ENCODE measurements at regions not wholly inside any gene's neighbourhood (a gene's known extent, or its start where the extent isn't known, plus 50 kb on each side); places are given as distances from the start of the nearest gene placed in this dataset.

- Histone ChIP-seq H3K36me3 (no peaks in the 10 kb centered on the region), H3K9me3 (no peaks in the 10 kb centered on the region), H3K27ac (peak overlapping the region; percentile 57 to 77 (median 64)), H3K4me3 (no peak overlapping the region), H3K4me1 (peaks cover 0 to 14% (median 5%) of the 10 kb centered on the region in 4 donors), H3K27me3 (no peaks in the 10 kb centered on the region)
- peak in 2 of 3 donors; percentile 19 to 52 for DNase-seq
- TF ChIP-seq CTCF (IDR thresholded peaks at IDR 0.05): no peak
- TF ChIP-seq POLR2A (IDR thresholded peaks at IDR 0.05): no peak
Observed at GRCh38 chr11:95338430-95338991, 107.5 kb upstream of the SESN3 start.

- DNase-seq: no peak
- peak overlapping the region; percentile 57 to 77 (median 64) for H3K27ac ChIP-seq
- H3K9me3 ChIP-seq: no peaks in the 10 kb centered on the region
- H3K4me1 ChIP-seq: peaks cover 0 to 14% (median 5%) of the 10 kb centered on the region in 4 donors
- no peaks in the 10 kb centered on the region for H3K36me3 ChIP-seq
- TF ChIP-seq POLR2A (IDR thresholded peaks at IDR 0.05) (no peak), CTCF (IDR thresholded peaks at IDR 0.05) (no peak)
- H3K4me3 ChIP-seq: no peak overlapping the region
- H3K27me3 ChIP-seq: no peaks in the 10 kb centered on the region
Observed at GRCh38 chr11:95337972-95338429, 107.0 kb upstream of the SESN3 start.

GRCh38 chr11:95337175-95337957 lies 106.4 kb upstream of the SESN3 start:
- no peaks in the 10 kb centered on the region for H3K9me3 ChIP-seq
- no peaks in the 10 kb centered on the region for H3K27me3 ChIP-seq
- TF ChIP-seq POLR2A (IDR thresholded peaks at IDR 0.05): no peak
- TF ChIP-seq CTCF (IDR thresholded peaks at IDR 0.05): no peak
- peak in 2 of 3 donors; percentile 59 to 74 for DNase-seq
- no peaks in the 10 kb centered on the region for H3K36me3 ChIP-seq
- H3K27ac ChIP-seq: peak overlapping the region; percentile 57 to 77 (median 64)
- H3K4me1 ChIP-seq: peaks cover 0 to 14% (median 5%) of the 10 kb centered on the region in 4 donors
- no peak overlapping the region for H3K4me3 ChIP-seq

GRCh38 chr11:95335989-95336388 lies 105.0 kb upstream of the SESN3 start:
- DNase-seq: peak in 1 of 3 donors; percentile 33
- H3K27ac ChIP-seq: no peak overlapping the region
- peaks cover 0 to 14% (median 5%) of the 10 kb centered on the region in 4 donors for H3K4me1 ChIP-seq
- no peak overlapping the region for H3K4me3 ChIP-seq
- no peaks in the 10 kb centered on the region for H3K27me3 ChIP-seq
- TF ChIP-seq CTCF (IDR thresholded peaks at IDR 0.05) (no peak), POLR2A (IDR thresholded peaks at IDR 0.05) (no peak)
- no peaks in the 10 kb centered on the region for H3K36me3 ChIP-seq
- no peaks in the 10 kb centered on the region for H3K9me3 ChIP-seq

- Histone ChIP-seq H3K4me3 (no peak overlapping the region), H3K4me1 (no peaks in the 10 kb centered on the region), H3K27ac (no peak overlapping the region), H3K36me3 (no peaks in the 10 kb centered on the region), H3K9me3 (no peaks in the 10 kb centered on the region), H3K27me3 (no peaks in the 10 kb centered on the region)
- TF ChIP-seq CTCF (IDR thresholded peaks at IDR 0.05) (no peak), POLR2A (IDR thresholded peaks at IDR 0.05) (no peak)
- DNase-seq: no peak
Observed at GRCh38 chr11:95331161-95331560, 100.2 kb upstream of the SESN3 start.

Measured in Peyer's patch (tissue), 4 donors.